ENCODE measurements at regions not wholly inside any gene's neighbourhood (a gene's known extent, or its start where the extent isn't known, plus 50 kb on each side); places are given as distances from the start of the nearest gene placed in this dataset.

DNA sequence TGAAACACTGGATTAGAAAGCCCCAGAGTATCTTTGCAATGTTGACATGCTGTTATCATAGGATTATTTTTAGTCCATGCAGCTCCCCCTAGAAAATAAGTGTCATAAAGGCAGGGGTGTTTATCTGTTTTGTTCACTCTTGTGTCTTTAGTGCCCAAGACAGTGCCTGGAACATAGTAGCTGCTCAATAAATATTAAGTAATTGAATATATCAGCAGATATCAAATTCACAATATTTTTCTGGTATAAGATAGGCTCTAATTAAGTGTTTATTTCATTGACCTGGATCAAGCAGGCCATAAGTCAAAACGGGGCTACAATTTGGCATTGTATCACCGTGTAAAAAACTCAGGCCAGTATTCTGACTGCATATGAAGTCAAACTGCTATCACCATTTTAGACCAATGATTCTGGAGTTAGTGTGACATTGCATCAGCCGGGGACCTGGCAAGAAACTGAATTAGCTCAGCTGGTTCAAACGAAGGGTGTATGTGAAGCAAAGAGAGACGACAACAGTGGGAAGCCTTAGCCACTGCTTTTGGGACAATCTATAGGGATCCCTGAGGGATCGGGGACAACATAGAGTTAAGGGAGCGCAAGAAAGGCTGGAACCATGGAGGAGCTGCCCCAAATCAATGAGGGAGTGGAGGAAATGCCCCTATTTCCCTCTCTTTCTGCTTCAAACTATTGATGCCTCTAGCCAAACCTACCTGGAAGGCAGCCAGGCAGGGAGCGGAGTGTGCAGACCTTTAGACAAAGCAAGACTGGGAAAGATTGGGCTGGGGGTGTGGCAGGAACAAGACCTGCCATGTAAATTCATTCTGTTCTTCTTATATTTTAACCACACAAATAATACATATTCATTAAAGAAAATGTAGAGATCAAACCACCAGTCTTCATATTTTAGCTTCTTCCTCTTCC lies 112.2 kb downstream of the PLEKHG1 start:
- no peak for FAIRE-seq

DNA sequence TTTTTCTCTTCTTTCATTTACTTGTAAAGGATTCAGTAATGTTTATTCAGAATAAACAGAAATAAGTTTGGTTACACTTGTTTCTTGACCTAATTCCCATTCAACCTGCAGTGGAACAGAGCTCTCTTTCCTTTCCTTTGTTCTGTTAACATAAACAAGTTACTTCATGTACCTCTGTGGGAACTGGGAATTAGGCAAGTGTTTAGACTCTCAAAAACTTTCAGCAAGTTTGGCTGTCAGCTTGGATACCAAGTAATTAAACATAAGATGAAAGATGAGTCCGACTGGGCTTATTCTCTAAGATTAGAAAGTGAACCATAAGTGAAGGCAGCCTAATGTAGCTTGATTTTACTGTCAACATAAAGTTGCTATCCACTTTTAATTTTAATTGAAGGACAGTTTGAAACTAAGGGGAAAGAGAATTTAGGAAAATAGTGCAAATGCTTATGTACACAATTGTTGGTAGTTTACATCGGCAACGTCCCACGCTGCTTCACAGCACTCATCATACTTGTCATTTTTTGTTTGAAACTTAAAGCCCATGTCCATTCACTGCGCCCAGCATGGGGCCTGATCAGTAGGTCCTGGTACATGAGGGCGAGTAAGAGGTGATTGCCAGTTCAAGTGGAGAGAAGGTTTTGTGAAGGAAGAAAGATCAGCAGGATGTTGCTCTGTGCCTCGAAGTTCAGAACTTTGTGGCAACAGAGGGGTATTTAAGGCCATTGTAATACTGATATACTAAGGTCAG lies 113.0 kb downstream of the PLEKHG1 start:
- no peak for DNase-seq (ENCODE audit: low spot score)
- no peak for FAIRE-seq

More for the DNA sequence above, 112.2 kb downstream of the PLEKHG1 start:
- DNase-seq (ENCODE audit: low spot score), result no peak

GRCh38 chr6:150713487-150713886 lies 113.8 kb downstream of the PLEKHG1 start:
- no peak for DNase-seq (ENCODE audit: low spot score)
- no peak for FAIRE-seq

DNA sequence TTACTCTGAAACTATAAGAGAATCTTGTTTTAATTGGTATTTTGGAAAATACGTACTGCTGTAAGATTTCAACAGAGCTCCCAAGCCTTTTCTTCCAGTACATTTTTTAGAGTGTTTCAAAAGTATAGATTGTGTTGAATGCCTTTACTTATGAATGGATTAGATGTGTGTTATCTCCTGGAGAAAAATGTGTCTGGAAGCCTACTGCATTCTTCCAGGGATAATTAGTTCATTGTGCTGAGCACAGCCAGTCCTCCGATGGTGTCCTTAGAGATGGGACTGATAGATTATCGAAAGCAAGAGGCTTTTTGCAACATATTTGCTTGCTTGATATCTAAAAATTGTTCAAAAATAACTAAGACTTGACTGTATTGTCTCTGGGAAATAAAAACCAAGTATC lies 114.2 kb downstream of the PLEKHG1 start:
- FAIRE-seq (no peak), DNase-seq (ENCODE audit: low spot score) (no peak)

- no peak for FAIRE-seq
These were observed 115.4 kb downstream of the PLEKHG1 start for GRCh38 chr6:150715133-150715532.

DNA sequence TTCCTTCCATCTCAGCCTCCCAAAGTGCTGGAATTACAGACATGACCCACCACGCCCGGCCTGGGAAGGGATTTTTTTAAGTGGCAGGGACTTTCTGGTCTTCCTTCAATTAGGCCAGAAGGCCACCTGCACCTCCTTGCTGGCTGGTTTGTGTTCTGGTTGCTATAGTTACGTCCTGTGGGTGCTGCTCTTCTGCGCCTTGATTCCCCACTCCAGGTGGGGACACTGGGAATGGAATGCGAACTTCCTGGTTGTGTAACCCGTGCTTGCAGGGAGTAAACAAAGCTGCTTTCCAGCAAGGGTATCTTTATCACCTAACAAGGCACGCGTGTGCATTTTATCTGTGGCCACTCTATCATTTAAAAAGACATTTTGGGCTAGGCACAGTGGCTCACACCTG lies 117.7 kb downstream of the PLEKHG1 start:
- DNase-seq (ENCODE audit: low spot score) (no peak), FAIRE-seq (no peak)

More at GRCh38 chr6:150715133-150715532, 115.4 kb downstream of the PLEKHG1 start:
- no peak for DNase-seq (ENCODE audit: low spot score)

DNA sequence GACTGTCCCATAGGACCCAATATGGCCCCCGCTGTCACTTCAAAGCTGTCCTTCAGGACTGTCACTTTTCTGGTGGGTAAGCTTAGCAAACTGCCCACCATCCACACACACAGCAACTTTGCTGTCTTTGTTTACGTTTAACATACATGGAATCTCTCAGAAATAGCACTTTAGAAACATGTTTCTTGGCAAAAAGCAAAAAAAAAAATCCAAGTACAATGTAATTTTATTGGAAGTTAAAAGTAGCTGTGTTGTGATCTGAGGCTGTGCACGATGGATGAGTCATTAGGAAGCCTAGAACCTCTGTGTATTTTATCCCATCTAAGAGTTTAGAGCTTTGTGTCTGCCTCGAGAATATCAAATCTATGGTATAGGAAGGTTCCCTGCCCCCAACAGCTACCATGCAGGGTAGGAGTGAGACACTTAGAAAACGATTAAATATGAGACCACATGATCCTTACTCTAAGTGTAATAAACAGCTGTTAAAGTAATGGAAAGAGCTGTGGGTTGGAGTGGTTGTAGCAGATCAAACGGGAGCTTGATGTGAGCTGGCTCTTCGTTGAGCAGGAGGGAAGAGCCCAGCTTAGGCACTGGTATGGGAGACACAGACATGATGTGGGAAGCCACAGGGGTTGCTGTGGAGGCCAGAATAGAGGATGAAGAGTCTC lies 119.5 kb downstream of the PLEKHG1 start:
- no peak for DNase-seq (ENCODE audit: low spot score)
- no peak for FAIRE-seq

GRCh38 chr6:150719831-150720230 lies 120.1 kb downstream of the PLEKHG1 start:
- DNase-seq (ENCODE audit: low spot score) (no peak), FAIRE-seq (no peak)

- FAIRE-seq (no peak), DNase-seq (ENCODE audit: low spot score) (peak; percentile 71)
These were observed 121.1 kb downstream of the PLEKHG1 start for GRCh38 chr6:150720774-150721233.

- FAIRE-seq, result no peak
- no peak for DNase-seq (ENCODE audit: low spot score)
These were observed 122.0 kb downstream of the PLEKHG1 start for GRCh38 chr6:150721418-150722266.

- FAIRE-seq (no peak), DNase-seq (ENCODE audit: low spot score) (no peak)
These were observed 123.1 kb downstream of the PLEKHG1 start for GRCh38 chr6:150722614-150723344.

DNA sequence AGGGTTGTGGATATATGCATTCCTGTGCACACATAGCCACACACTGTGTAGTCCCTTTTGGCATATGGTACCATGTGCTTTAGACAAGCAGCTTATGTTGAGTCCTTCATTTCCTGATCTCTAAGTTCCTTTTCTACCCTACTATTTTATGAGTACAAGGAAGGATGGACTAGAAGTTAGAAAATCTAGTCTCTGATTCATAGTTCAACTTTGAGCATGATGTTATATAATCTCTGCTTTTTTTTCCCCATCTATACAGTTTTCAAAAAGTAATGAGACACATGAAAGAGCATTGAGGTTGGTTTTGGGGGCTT lies 123.6 kb downstream of the PLEKHG1 start:
- no peak for FAIRE-seq
- no peak for DNase-seq (ENCODE audit: low spot score)

DNA sequence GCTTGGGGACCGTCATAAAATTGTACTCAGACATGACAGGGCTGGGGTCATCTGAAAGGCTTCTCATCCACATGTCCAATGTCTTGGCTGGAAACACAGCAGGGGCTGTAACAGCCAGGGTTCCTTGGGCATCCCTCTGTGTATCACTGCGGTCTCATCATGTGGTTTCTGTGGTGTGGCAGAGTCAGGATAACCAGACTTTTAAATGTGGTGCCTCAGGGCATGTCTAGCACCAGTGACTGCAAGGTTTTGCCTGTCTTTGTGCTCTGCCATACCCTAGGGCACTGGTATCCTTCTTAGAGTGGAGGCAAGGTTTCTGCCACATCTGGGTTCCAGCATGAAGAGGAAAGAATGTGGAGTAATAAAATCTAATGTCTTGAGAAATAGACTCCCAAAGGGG lies 124.2 kb downstream of the PLEKHG1 start:
- no peak for DNase-seq (ENCODE audit: low spot score)
- FAIRE-seq, result no peak

DNA sequence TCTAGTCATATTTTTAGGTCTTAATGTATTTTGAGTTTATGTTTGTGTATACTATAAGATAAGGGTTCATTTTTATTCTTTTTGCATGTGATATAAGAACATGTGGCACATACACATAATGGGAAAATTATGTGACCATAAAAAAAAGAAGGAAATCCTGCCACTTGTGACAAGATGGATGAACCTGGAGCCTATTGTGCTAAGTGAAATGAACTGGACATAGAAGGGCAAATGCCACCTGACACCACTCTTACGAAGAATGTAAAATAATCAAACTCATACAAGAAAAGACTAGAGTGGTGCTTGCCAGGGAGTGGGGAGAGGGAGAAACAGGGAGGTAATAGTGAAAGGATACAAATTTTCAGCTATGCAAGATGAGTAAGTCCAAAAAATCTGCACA lies 126.1 kb downstream of the PLEKHG1 start:
- FAIRE-seq, result no peak
- DNase-seq (ENCODE audit: low spot score), result no peak

GRCh38 chr6:150729188-150729748 lies 129.6 kb downstream of the PLEKHG1 start:
- FAIRE-seq, result no peak
- DNase-seq (ENCODE audit: low spot score), result no peak

- no peak for DNase-seq (ENCODE audit: low spot score)
- no peak for FAIRE-seq
These were observed 131.2 kb downstream of the PLEKHG1 start for GRCh38 chr6:150730801-150731457.

- no peak for DNase-seq (ENCODE audit: low spot score)
- no peak for FAIRE-seq
These were observed 132.6 kb upstream of the MTHFD1L start for GRCh38 chr6:150732765-150733539.

DNA sequence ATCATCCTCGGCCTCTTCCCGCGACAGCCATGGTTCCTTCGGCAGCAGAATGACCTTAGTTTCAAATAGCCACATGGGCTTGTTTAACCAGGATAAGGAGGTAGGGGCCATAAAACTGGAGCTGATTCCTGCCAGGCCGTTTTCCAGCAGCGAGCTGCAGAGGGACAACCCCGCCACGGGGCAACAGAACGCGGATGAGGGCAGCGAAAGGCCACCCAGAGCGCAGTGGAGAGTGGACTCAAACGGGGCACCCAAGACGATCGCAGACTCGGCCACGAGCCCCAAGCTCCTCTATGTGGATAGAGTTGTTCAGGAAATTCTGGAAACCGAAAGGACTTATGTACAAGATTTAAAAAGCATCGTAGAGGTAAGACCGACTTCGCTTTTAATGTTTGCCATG lies 131.8 kb upstream of the MTHFD1L start:
- DNase-seq (ENCODE audit: low spot score) (no peak), FAIRE-seq (no peak)

- no peak for DNase-seq (ENCODE audit: low spot score)
- no peak for FAIRE-seq
These were observed 131.3 kb upstream of the MTHFD1L start for GRCh38 chr6:150734235-150734634.
